Thyroid gland (tissue), 4 donors: ENCODE measurements at regions not wholly inside any gene's neighbourhood (a gene's known extent, or its start where the extent isn't known, plus 50 kb on each side); places are given as distances from the start of the nearest gene placed in this dataset.

Source experiments
- CTCF ChIP-seq, 6 experiments: fragments of 200-600 bp in 3 of 6; fragments of 450-650 bp in 3 of 6; sonication (generic) in 3 of 6; IDR thresholded peaks; one replicate each; pipeline ENCODE4 v1.5.1; 2016 to 2019; ENCODE audit warnings: antibody characterized with exemption in 6 of 6, mild to moderate bottlenecking in 2 of 6, inconsistent platforms in 1 of 6, moderate library complexity in 1 of 6
- POLR2A ChIP-seq, 2 donors: fragments of 450-650 bp; IDR thresholded peaks; one replicate each; pipeline ENCODE4 v1.6.1; 2017; ENCODE audit warnings: antibody characterized with exemption in 2 of 2, mild to moderate bottlenecking in 2 of 2, moderate library complexity in 1 of 2

GRCh38 chr11:133698654-133699053 is 146.7 kb downstream of the SPATA19 start:
- no peak for TF ChIP-seq CTCF (IDR thresholded peaks at IDR 0.05)
- no peak for TF ChIP-seq POLR2A (IDR thresholded peaks at IDR 0.05)
